OCI-LY7 (cell line): ENCODE measurements at regions not wholly inside any gene's neighbourhood (a gene's known extent, or its start where the extent isn't known, plus 50 kb on each side); places are given as distances from the start of the nearest gene placed in this dataset.
"Not testable (repeated sequence)": the region's sequence is repeated elsewhere in the genome, so short reads cannot be mapped to it uniquely, and the experiment has no call there.

Experiments used
- CTCF ChIP-seq: fragments of 200-600 bp; sonication (generic); conservative IDR thresholded peaks from 2 replicates; pipeline ENCODE4 v1.5.1; 2014; ENCODE audit warnings: mild to moderate bottlenecking, antibody characterized with exemption, low read length, moderate library complexity, mixed read lengths
- EZH2phosphoT487 ChIP-seq: fragments of 200-600 bp; sonication (generic); IDR thresholded peaks from 2 replicates; pipeline ENCODE4 v1.6.1; 2018; ENCODE audit warnings: low read depth, borderline replicate concordance, mild to moderate bottlenecking, mixed run types, antibody characterized with exemption, low read length, moderate library complexity, mixed read lengths

- not testable (repeated sequence) for TF ChIP-seq CTCF, EZH2phosphoT487
Measured at GRCh38 chr4:173718504-173718903, 188.5 kb upstream of the HAND2 start.
